Loucy (cell line): ENCODE measurements at regions not wholly inside any gene's neighbourhood (a gene's known extent, or its start where the extent isn't known, plus 50 kb on each side); places are given as distances from the start of the nearest gene placed in this dataset.

ENCODE experiments used
- H2AFZ ChIP-seq: fragments of 200-600 bp; sonication (generic); 2 replicates; pipeline ENCODE4 v1.6.0; 2016; ENCODE audit warnings: antibody characterized with exemption, mild to moderate bottlenecking, low read length, moderate library complexity
- H3F3A ChIP-seq: fragments of 200-600 bp; 2 replicates; pipeline ENCODE4 v1.6.0; 2016; ENCODE audit warnings: antibody characterized with exemption, low read depth, mild to moderate bottlenecking
- H3K27me3 ChIP-seq: fragments of 200-600 bp; sonication (generic); 2 replicates; pipeline ENCODE4 v1.6.1; 2014; ENCODE audit warnings: low read length, mild to moderate bottlenecking; ENCODE audit not compliant: insufficient read depth, poor library complexity, severe bottlenecking
- H3K36me3 ChIP-seq: fragments of 200-600 bp; sonication (generic); 2 replicates; pipeline ENCODE4 v1.6.1; 2016; ENCODE audit warnings: low read length; ENCODE audit not compliant: insufficient read depth
- H3K4me1 ChIP-seq: fragments of 200-600 bp; sonication (generic); 2 replicates; pipeline ENCODE4 v1.5.1; 2014; ENCODE audit warnings: low read length, mild to moderate bottlenecking; ENCODE audit not compliant: insufficient read depth, poor library complexity, severe bottlenecking
- H3K4me2 ChIP-seq: fragments of 200-600 bp; sonication (generic); 2 replicates; pipeline ENCODE4 v1.6.0; 2014; ENCODE audit warnings: antibody characterized with exemption, low read length, low read depth, mild to moderate bottlenecking; ENCODE audit not compliant: poor library complexity, severe bottlenecking
- H3K4me3 ChIP-seq: fragments of 200-600 bp; sonication (generic); 2 replicates; pipeline ENCODE4 v1.5.1; 2014; ENCODE audit warnings: low read length, mild to moderate bottlenecking, mixed read lengths; ENCODE audit not compliant: poor library complexity, severe bottlenecking
- H3K79me2 ChIP-seq: fragments of 200-600 bp; sonication (generic); 2 replicates; pipeline ENCODE4 v1.6.1; 2014; ENCODE audit warnings: low read length; ENCODE audit not compliant: insufficient read depth
- H3K9ac ChIP-seq: fragments of 200-600 bp; sonication (generic); 2 replicates; pipeline ENCODE4 v1.6.0; 2014; ENCODE audit warnings: mild to moderate bottlenecking, low read depth, low read length, moderate library complexity; ENCODE audit not compliant: poor library complexity, severe bottlenecking
- H3K9me2 ChIP-seq: fragments of 200-600 bp; sonication (generic); replicated peaks from 2 replicates; pipeline ENCODE4 v1.6.1; 2016; ENCODE audit warnings: low read depth, low read length, mixed read lengths
- H3K9me3 ChIP-seq: fragments of 200-600 bp; sonication (generic); 2 replicates; pipeline ENCODE4 v1.6.1; 2014; ENCODE audit warnings: mild to moderate bottlenecking, antibody characterized with exemption, low read length, low read depth; ENCODE audit not compliant: insufficient read depth
- H4K20me1 ChIP-seq: fragments of 200-600 bp; sonication (generic); 2 replicates; pipeline ENCODE4 v1.6.0; 2014; ENCODE audit warnings: antibody characterized with exemption, low read length, mild to moderate bottlenecking; ENCODE audit not compliant: insufficient read depth, poor library complexity, severe bottlenecking
- EZH2phosphoT487 ChIP-seq: fragments of 200-600 bp; IDR thresholded peaks from 2 replicates; pipeline ENCODE4 v1.6.1; 2018; ENCODE audit warnings: antibody characterized with exemption, mild to moderate bottlenecking, moderate library complexity, borderline replicate concordance
- TF ChIP-seq, protein P1 (sequence below): fragments of 200-600 bp; sonication (generic); conservative IDR thresholded peaks from 2 replicates; pipeline ENCODE4 v1.5.1; 2014; ENCODE audit warnings: mild to moderate bottlenecking, antibody characterized with exemption, low read length

DNA sequence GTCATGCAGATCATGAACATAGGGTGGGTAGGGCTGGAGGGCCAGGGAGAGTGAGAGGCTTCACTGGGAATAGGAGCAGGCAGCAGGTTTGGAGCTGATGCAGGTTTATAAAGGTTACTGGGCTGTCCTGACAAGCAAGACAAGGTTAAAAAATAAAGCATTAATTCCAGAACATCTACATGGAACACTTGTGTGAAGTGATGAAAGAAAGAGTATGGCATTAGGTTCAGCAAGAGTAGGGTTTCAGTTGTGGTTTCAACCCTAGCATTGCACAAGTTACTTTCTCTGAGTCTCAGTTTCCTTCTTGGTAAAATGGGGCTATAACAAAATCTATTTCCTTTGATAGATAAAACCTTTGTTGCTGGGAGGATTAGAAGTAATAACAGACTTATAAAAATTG is 114.6 kb upstream of the SESN3 start:
- Histone ChIP-seq H3K27me3 (no peaks in the 10 kb centered on the region), H3K4me2 (no peak overlapping the region), H3K36me3 (no peaks in the 10 kb centered on the region), H3K9me3 (no peaks in the 10 kb centered on the region; the same call in 1 of the 2 replicates), H3K4me1 (no peaks in the 10 kb centered on the region), H3K9me2 (no peaks in the 10 kb centered on the region), H2AFZ (no peak overlapping the region), H4K20me1 (no peaks in the 10 kb centered on the region), H3K4me3 (no peak overlapping the region), H3K79me2 (no peaks in the 10 kb centered on the region), H3F3A (no peaks in the 10 kb centered on the region), H3K9ac (no peak overlapping the region)
- TF ChIP-seq, protein P1, sequence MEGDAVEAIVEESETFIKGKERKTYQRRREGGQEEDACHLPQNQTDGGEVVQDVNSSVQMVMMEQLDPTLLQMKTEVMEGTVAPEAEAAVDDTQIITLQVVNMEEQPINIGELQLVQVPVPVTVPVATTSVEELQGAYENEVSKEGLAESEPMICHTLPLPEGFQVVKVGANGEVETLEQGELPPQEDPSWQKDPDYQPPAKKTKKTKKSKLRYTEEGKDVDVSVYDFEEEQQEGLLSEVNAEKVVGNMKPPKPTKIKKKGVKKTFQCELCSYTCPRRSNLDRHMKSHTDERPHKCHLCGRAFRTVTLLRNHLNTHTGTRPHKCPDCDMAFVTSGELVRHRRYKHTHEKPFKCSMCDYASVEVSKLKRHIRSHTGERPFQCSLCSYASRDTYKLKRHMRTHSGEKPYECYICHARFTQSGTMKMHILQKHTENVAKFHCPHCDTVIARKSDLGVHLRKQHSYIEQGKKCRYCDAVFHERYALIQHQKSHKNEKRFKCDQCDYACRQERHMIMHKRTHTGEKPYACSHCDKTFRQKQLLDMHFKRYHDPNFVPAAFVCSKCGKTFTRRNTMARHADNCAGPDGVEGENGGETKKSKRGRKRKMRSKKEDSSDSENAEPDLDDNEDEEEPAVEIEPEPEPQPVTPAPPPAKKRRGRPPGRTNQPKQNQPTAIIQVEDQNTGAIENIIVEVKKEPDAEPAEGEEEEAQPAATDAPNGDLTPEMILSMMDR = no peak
- TF ChIP-seq EZH2phosphoT487 = no peak

DNA sequence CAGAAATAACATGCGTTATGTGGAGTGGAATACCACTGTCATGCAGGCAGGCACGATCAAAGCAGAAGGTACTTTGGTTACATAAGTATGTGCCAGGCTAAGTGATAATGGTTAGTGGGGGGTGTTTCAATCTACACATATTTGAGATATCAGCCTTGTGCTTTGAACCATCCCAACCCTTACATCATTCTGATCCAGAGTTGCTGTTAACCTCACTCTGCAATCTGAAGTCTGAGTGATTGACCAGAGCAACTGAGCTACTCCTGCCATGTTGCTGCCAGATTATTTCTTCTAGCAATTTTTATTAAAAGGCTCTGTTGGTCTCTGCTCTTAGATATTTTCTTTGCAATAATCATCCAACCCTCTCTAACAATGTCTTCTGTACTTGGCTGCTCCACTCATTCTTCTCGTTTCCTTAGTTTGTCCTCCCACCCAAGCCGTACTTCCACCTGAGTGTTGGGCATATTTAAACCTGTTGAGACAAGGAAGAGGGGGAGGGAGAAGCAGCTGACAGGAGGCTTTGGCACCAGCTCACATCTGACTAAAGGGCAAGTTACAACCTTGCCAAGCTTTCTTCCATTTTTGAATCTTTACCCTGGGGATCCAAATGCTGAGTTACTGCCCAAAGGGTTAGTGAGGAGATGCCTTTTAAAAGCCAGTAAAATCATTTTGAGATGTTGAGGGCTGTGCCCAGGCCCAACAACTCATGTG is 114.1 kb upstream of the SESN3 start:
- TF ChIP-seq, protein P1 = no peak
- TF ChIP-seq EZH2phosphoT487 = no peak
- Histone ChIP-seq H3K79me2 (no peaks in the 10 kb centered on the region), H3K9me2 (no peaks in the 10 kb centered on the region), H3K36me3 (no peaks in the 10 kb centered on the region), H3K4me2 (no peak overlapping the region), H3K4me3 (no peak overlapping the region), H3K9ac (no peak overlapping the region), H3K27me3 (no peaks in the 10 kb centered on the region), H4K20me1 (no peaks in the 10 kb centered on the region), H3K4me1 (no peaks in the 10 kb centered on the region), H3K9me3 (no peaks in the 10 kb centered on the region; the same call in 1 of the 2 replicates), H3F3A (no peaks in the 10 kb centered on the region), H2AFZ (no peak overlapping the region)

DNA sequence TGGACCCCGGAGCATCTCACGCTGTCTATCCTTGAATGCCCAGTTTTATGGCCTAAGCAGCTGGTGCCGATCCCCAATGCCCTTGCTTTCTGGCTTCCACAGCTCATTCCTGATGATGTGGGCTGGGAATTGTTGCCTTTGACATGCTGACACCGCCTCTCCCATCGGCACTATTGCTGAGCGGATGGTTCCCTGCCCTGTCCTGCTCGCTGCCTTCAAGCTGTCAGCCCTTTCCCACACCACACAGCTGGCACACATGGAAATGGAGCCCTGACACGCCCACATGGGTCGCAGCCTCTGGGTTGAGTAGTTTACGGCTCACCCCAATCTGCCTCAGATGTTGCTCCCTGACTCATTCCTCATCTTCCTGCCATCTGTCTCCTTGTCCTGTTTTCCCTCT is 110.2 kb upstream of the SESN3 start:
- no peak for TF ChIP-seq EZH2phosphoT487
- TF ChIP-seq, protein P1 = no peak
- H3K36me3 ChIP-seq = no peaks in the 10 kb centered on the region
- no peak overlapping the region for H2AFZ ChIP-seq
- H3K27me3 ChIP-seq = no peaks in the 10 kb centered on the region
- H4K20me1 ChIP-seq = no peaks in the 10 kb centered on the region
- H3K4me2 ChIP-seq = no peak overlapping the region
- H3K9me3 ChIP-seq = no peaks in the 10 kb centered on the region
- no peak overlapping the region for H3K9ac ChIP-seq
- H3K4me3 ChIP-seq = no peak overlapping the region
- H3K79me2 ChIP-seq = no peaks in the 10 kb centered on the region
- H3K9me2 ChIP-seq = no peaks in the 10 kb centered on the region
- H3F3A ChIP-seq = no peaks in the 10 kb centered on the region
- peaks cover 14% of the 10 kb centered on the region for H3K4me1 ChIP-seq
